Astrocyte (in vitro differentiated cells and primary cell): ENCODE measurements at regions not wholly inside any gene's neighbourhood (a gene's known extent, or its start where the extent isn't known, plus 50 kb on each side); places are given as distances from the start of the nearest gene placed in this dataset.

Experiments used
- CTCF ChIP-seq: IDR thresholded peaks from 2 replicates; pipeline ENCODE4 v1.5.1; 2011; ENCODE audit warnings: low read depth, mild to moderate bottlenecking, inconsistent platforms, low read length, moderate library complexity; ENCODE audit not compliant: insufficient read depth
- EZH2 ChIP-seq: IDR thresholded peaks from 2 replicates; pipeline ENCODE4 v1.6.1; 2012; ENCODE audit warnings: mild to moderate bottlenecking, low read length, inconsistent platforms; ENCODE audit not compliant: insufficient read depth

GRCh38 chr2:51324051-51324450 lies 292.1 kb upstream of the NRXN1 start:
- no peak for TF ChIP-seq CTCF
- no peak for TF ChIP-seq EZH2
